ENCODE measurements at regions not wholly inside any gene's neighbourhood (a gene's known extent, or its start where the extent isn't known, plus 50 kb on each side); places are given as distances from the start of the nearest gene placed in this dataset.

- no peak for DNase-seq
These were observed 58.2 kb upstream of the CDK13 start for GRCh38 chr7:39891894-39892293.

GRCh38 chr7:39892361-39892760, 57.7 kb upstream of the CDK13 start:
- no peak for DNase-seq

- no peak for DNase-seq
These were observed 55.2 kb upstream of the CDK13 start for GRCh38 chr7:39894904-39895303.

- no peak for DNase-seq
These were observed 53.2 kb upstream of the CDK13 start for GRCh38 chr7:39896840-39897239.

- no peak for DNase-seq
These were observed 51.2 kb upstream of the CDK13 start for GRCh38 chr7:39898867-39899266.
